T47D (cell line): ENCODE measurements at regions not wholly inside any gene's neighbourhood (a gene's known extent, or its start where the extent isn't known, plus 50 kb on each side); places are given as distances from the start of the nearest gene placed in this dataset.
"Not testable (repeated sequence)": the region's sequence is repeated elsewhere in the genome, so short reads cannot be mapped to it uniquely, and the experiment has no call there.

Source experiments
- DNase-seq, 2 experiments: peaks; one replicate each; pipeline versions ENCODE4 v3.0.0 to v3.0.0-alpha.2; 2011 to 2012; ENCODE audit warnings: low read depth in 1 of 2, low spot score in 1 of 2
- JUND ChIP-seq: IDR thresholded peaks from 2 replicates; pipeline ENCODE4 v1.6.1; 2012; ENCODE audit warnings: low read depth
- in situ Hi-C: cut with HindIII; loops from 2 replicates; pipeline ENCODE4 v1.10.0; 2016; ENCODE audit warnings: low sequenced_read_pairs, low pct_unique_long_range_greater_than_20kb

GRCh38 chr4:16413814-16414555 lies 187.7 kb upstream of the TAPT1 start:
- TF ChIP-seq JUND: no peak
- DNase-seq: no peak
- in situ Hi-C loops: no loop called here

- no peak for TF ChIP-seq JUND
- in situ Hi-C loops: no loop called here
- no peak for DNase-seq
Observed at GRCh38 chr4:16411501-16412085, 185.3 kb upstream of the TAPT1 start.

- DNase-seq, in situ Hi-C loops: not testable (repeated sequence)
Observed at GRCh38 chr4:16393216-16393615, 166.9 kb upstream of the TAPT1 start.

- in situ Hi-C loops: no loop called here
- no peak for DNase-seq
- TF ChIP-seq JUND: no peak
Observed at GRCh38 chr4:16391196-16391595, 164.9 kb upstream of the TAPT1 start.

GRCh38 chr4:16387448-16387847 lies 161.2 kb upstream of the TAPT1 start:
- no peak for DNase-seq
- in situ Hi-C loops: no loop called here
- no peak for TF ChIP-seq JUND

- no peak for TF ChIP-seq JUND
- in situ Hi-C loops: no loop called here
- no peak for DNase-seq
Observed at GRCh38 chr4:16386711-16387320, 160.5 kb upstream of the TAPT1 start.

- in situ Hi-C loops: no loop called here
- no peak for TF ChIP-seq JUND
Observed at GRCh38 chr4:16384576-16384975, 158.3 kb upstream of the TAPT1 start.

GRCh38 chr4:16382571-16382970 lies 156.3 kb upstream of the TAPT1 start:
- in situ Hi-C loops: no loop called here
- no peak for TF ChIP-seq JUND
- no peak for DNase-seq

More at GRCh38 chr4:16384576-16384975, 158.3 kb upstream of the TAPT1 start:
- DNase-seq: no peak

- no peak for DNase-seq
- in situ Hi-C loops: no loop called here
- no peak for TF ChIP-seq JUND
Observed at GRCh38 chr4:16377887-16378286, 151.6 kb upstream of the TAPT1 start.

- no peak for DNase-seq
- in situ Hi-C loops: no loop called here
- no peak for TF ChIP-seq JUND
Observed at GRCh38 chr4:16365036-16365569, 138.8 kb upstream of the TAPT1 start.

GRCh38 chr4:16360694-16361262 lies 134.5 kb upstream of the TAPT1 start:
- TF ChIP-seq JUND: no peak
- peak in 1 of 2 experiments; percentile 22 for DNase-seq
- in situ Hi-C loops: no loop called here

GRCh38 chr4:16353165-16353564 lies 126.9 kb upstream of the TAPT1 start:
- no peak for TF ChIP-seq JUND
- in situ Hi-C loops: no loop called here
- DNase-seq: no peak

GRCh38 chr4:16351161-16351560 lies 124.9 kb upstream of the TAPT1 start:
- no peak for DNase-seq
- TF ChIP-seq JUND: no peak
- in situ Hi-C loops: no loop called here
